GM12864 (cell line): ENCODE measurements at regions not wholly inside any gene's neighbourhood (a gene's known extent, or its start where the extent isn't known, plus 50 kb on each side); places are given as distances from the start of the nearest gene placed in this dataset.

Experiments used
- DNase-seq: peaks from one replicate; pipeline ENCODE4 v3.0.0-alpha.2; 2011; ENCODE audit warnings: low read depth
- H3K4me3 ChIP-seq: 2 replicates; pipeline ENCODE4 v1.5.1; 2011; ENCODE audit warnings: mild to moderate bottlenecking, low read depth, low read length, control low read depth
- TF ChIP-seq, protein P1 (sequence below): IDR thresholded peaks from 2 replicates; pipeline ENCODE4 v1.5.1; 2011; ENCODE audit warnings: low read depth, mild to moderate bottlenecking, moderate library complexity, low read length, control low read depth, inconsistent platforms; ENCODE audit errors: missing control alignments

GRCh38 chr20:16179371-16179770, 393.9 kb downstream of the KIF16B start:
- TF ChIP-seq, protein P1, sequence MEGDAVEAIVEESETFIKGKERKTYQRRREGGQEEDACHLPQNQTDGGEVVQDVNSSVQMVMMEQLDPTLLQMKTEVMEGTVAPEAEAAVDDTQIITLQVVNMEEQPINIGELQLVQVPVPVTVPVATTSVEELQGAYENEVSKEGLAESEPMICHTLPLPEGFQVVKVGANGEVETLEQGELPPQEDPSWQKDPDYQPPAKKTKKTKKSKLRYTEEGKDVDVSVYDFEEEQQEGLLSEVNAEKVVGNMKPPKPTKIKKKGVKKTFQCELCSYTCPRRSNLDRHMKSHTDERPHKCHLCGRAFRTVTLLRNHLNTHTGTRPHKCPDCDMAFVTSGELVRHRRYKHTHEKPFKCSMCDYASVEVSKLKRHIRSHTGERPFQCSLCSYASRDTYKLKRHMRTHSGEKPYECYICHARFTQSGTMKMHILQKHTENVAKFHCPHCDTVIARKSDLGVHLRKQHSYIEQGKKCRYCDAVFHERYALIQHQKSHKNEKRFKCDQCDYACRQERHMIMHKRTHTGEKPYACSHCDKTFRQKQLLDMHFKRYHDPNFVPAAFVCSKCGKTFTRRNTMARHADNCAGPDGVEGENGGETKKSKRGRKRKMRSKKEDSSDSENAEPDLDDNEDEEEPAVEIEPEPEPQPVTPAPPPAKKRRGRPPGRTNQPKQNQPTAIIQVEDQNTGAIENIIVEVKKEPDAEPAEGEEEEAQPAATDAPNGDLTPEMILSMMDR, result no peak
- H3K4me3 ChIP-seq, result no peak overlapping the region
- DNase-seq, result no peak

DNA sequence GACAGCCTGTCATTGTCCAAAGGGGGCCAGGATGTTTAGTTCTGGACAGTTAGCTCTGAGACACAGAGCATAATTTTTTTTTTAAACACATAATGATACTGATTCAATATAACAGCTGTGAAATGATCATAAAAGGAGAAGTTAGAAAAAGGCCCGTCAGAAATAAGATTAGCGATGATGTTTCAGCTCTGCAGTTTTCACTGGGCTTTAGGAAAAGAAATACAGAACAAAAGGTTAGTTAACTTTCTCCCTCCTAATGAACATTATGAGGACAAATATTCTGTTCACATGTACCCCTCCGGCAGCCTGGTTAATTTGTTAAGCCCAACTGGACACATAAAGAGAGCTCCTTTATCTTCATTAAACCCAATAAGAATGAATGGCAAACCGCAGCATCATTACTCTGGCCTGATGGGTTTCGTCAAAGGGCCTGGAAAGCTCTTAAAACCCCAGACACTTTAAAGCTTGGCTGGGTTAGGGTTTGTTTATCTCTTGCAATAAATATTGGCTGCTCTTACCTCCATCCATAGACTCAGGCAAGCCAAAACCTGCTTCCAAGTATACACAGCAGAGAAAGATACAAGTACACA, 394.6 kb downstream of the KIF16B start:
- TF ChIP-seq, protein P1, result no peak
- H3K4me3 ChIP-seq, result no peak overlapping the region
- no peak for DNase-seq

- peak; percentile 7 for DNase-seq
- H3K4me3 ChIP-seq, result no peak overlapping the region
- TF ChIP-seq, protein P1, result no peak
Observed at GRCh38 chr20:16175322-16175961, 397.8 kb downstream of the KIF16B start.

DNA sequence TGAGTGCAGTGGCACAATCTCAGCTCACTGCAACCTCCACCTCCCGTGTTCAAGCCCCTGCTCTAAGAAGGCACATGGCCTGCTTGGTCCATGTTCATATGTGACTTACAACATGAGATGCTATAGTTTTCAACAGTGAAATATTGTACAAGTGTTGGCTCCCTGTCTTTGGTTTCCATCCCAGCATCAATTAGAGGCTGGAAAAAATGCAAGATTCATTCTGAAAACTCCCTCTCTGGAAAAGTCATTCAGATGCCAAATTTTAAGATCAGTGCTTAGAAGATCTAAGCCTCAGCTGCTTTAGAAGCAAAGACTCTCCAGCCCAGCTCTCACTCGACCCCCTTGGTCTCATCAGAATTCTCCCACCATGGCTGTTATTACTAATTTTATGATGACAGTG, 398.9 kb downstream of the KIF16B start:
- no peak overlapping the region for H3K4me3 ChIP-seq
- TF ChIP-seq, protein P1, result no peak
- no peak for DNase-seq

- H3K4me3 ChIP-seq, result no peak overlapping the region
- TF ChIP-seq, protein P1, result no peak
- no peak for DNase-seq
Observed at GRCh38 chr20:16173044-16173443, 400.2 kb downstream of the KIF16B start.

- TF ChIP-seq, protein P1, result no peak
- no peak overlapping the region for H3K4me3 ChIP-seq
- no peak for DNase-seq
Observed at GRCh38 chr20:16171180-16171579, 402.1 kb downstream of the KIF16B start.
